HG03095 (cell line): ENCODE measurements at regions not wholly inside any gene's neighbourhood (a gene's known extent, or its start where the extent isn't known, plus 50 kb on each side); places are given as distances from the start of the nearest gene placed in this dataset.

ENCODE experiments used
- ATAC-seq: cut with Tn5 transposase; IDR thresholded peaks from one replicate; pipeline ENCODE4 v1.9.1; 2021; ENCODE audit warnings: moderate library complexity; ENCODE audit not compliant: unreplicated experiment

DNA sequence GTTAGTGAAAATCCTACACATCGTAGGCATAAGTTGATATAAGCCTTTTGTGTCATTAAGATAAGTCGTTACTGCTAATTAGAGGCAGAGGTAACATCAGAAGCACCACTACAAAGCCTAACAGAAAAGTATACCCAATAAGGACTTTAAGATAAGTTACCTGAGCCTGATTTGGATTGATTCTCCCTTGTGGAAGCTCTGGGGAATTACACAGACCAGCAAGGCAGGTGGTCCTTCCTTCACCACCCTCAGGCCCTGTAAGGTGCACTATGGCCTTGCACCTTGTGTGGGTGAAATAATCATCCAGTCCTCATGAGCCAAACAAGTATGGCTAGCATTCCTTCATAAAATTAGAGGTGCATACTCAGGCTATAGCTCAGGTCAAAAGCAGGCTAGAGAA lies 166.7 kb upstream of the CHRM3 start:
- no peak for ATAC-seq

DNA sequence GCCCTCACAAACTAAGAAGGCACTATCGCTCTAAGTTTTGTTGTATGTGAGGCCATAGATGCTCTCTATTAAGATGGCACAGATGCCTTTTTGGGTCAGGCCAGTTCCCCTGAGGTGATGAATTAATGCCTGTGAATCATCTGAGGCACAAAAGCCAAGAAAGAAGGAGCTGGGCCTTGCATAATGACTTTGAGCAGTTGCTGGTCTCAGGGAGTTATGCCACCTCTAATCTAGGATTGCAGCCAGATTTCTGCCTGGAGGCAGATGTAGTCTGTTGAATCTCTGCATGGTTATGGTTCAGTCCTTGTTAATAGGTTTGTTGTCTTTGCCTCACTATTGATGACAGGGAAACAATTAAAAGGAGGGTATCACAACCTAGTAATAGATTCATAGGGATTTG lies 168.1 kb upstream of the CHRM3 start:
- ATAC-seq, result no peak

DNA sequence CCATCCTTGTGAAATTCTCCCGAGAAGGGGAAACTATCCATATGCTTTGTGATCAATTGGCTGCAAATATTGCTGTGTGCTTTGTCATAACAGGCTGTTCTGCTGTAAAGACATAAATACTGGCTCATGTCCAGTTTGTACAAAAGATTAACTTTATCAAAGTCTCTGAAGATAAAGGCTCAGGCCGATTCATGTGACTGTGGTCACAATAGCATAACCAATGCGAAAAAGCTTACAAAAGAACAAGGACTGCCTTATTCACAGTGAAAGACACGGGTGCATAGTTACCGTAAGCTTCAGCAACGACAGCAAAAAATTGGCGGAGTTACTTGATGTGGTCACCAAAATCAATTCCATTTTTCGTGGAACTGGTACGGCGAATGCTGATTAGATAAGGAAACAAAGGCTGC lies 173.6 kb upstream of the CHRM3 start:
- ATAC-seq, result no peak

DNA sequence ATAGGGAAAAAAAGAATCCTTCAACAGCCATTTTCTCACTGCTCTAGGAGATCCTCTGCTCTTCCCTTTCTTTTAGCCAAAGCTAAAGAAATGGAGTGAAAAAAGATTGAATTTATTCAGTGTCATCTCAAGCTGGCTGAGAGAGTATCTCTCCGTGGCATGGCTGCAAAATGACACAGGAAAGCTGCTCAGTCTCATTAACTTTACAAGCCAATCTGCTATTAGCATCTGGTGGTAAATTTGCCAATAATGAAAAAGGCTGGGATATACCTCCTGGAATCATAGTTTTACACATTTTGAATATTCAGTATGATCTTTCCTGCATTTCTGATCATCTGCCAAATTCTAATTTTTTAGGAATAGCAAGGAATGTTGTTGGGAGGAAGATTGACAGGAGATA lies 176.8 kb upstream of the CHRM3 start:
- no peak for ATAC-seq

DNA sequence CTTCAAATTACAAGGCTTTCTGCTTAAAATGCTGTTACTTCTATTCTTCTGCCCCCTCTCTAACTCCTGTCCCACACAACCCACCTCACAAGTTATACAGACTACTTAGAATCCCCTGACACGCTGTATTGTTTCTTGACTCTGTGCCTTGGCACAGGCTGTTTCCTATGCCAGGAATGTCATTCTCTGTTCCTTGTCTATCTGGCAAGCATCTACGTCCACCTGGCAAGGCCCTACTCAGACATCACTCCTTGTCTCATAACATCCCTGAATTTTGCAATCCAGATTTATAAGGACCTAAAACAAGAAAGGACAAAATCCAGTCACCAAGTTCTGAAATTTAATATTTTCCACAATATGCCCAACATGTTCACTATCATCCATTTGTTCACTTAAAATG lies 182.0 kb upstream of the CHRM3 start:
- no peak for ATAC-seq

DNA sequence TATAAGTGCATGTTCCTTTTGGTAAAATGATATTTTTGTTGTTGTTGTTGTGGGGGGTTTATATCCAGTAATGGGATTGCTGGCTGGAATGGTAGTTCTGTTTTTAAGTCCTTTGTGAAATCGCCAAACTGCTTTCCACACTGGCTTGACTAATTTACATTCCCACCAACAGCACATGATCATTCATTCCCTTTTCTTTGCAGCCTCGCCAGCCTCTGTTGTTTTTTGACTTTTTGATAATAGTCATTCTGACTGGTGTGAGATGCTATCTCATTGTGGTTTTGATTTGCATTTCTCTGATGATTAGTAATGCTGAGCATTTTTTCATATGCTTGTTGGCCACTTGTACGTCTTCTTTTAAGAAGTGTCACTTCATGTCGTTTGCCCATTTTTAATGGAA lies 188.5 kb upstream of the CHRM3 start:
- ATAC-seq, result no peak

DNA sequence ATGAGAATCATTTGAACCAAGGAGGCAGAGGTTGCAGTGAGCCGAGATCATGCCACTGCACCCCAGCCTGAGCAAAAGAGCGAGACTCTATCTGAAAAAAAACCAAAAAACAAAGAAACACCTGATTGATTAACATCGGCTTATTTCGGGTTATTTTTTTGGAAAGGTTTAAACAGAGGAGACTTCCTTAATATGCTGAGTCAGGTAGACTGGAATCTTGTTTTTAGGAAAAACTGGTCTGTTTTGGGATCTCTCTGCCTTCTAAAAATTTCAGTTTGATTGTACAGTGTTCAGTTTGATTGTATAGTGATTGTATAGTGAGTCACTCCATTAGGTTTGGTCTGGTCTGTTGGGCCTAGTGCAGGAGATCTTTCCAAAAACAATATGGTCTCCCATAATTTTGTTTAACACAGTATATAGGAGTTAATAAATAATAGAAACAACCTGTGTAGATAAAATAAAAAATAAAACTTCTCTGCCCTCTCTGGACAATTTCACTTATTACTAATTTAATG lies 196.3 kb upstream of the CHRM3 start:
- no peak for ATAC-seq

DNA sequence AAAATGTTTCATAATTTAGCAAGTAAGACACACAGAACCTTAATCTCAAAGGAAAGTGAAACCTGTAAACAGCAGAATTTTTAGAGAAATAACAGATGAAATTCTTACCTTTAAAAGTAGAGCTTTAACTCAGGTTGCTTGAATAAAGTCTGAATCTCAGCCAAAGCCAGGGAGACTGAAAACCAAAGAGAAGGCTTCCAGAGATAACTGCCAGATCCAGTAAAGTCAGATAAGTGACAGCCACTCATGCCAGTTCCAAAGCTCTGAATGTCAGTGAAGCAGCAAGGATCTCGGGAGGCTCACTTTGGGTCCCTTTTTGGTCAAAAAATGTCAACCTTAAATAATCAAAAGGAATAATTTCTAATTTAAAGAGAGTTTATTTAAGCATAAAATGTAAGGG lies 199.9 kb upstream of the CHRM3 start:
- ATAC-seq, result no peak

DNA sequence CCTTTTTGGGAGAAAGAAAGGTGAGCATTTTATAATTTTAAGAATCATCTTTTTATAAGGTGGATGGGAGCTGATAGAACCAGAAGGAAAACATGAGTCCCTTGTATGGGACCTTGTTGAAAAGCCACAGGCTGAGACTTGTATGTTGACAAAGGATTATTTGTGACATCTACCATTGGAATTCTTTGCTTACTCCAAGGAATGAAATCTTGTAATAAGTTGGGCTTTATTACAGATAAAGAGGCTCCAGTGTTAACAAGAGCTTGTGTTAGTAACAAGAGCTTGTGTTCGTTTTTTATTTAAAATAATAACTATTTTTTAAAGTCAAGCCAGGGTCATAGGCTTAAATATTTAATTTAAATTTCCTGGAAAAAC lies 201.1 kb upstream of the CHRM3 start:
- ATAC-seq, result no peak

DNA sequence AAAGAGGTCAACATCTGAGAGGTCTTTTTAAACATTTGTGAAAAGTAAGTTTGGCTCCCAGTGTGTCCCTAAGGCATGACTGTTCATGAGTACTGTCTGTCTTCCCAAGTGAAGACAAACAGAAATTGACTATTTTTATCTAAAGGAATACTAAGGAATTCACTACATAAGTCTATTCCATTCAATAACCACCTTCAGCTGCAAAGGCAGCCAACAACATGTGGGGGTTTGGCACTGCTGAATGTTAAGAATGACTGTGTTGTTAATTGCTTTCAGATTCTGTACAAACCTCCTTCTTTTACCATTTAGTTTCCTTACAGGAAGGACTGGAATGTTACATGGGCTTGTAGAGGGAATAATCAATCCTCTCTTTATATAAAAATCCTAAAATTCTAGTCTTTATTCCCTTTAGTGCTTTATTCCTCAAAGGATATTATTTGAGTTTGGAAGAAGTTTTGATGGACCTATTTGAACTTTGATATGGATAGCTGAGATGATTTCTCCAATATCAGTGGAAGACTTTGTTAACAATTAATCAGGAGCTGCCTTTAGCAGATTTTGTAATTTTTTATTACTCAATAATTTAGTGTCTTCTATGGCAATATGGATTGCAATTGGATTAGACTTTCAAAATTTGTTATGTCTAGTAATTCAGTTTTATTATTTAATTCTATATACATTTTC lies 201.7 kb upstream of the CHRM3 start:
- no peak for ATAC-seq

DNA sequence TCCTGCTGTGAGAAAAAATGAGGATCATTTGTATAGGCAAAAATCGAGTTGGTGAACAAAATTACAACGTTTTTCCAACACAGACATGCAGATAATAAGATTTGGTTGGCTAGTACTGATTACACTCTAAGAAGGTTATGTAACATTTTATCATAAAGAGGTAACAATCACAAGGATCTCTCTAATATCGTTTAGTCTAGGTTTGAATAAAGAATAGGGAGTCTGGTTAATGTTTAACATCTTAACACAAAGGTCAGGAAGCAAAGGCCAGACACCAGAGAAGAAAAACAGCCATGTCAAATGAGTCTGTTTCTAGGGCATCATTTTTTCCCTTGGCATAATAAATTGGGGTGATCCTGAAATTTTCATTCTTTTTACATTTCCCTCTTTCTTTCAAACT lies 207.4 kb upstream of the CHRM3 start:
- no peak for ATAC-seq

DNA sequence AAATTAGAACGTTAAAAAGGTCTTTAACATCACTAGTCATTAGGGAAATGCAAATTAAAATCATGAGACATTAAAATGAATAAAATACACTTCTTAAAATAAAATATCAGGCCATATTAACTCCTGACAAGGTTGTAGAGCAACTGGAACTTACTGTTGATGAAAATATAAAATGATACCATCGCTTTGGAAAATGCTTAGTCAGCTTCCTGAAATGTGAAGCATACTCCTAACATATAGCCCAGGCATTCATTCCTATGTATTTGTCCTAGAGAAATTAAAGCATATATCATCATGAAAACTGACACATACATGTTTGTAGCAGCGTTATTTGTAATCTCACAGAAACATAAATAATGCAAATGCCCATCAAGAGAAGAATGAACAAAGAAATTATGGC lies 211.5 kb upstream of the CHRM3 start:
- no peak for ATAC-seq

DNA sequence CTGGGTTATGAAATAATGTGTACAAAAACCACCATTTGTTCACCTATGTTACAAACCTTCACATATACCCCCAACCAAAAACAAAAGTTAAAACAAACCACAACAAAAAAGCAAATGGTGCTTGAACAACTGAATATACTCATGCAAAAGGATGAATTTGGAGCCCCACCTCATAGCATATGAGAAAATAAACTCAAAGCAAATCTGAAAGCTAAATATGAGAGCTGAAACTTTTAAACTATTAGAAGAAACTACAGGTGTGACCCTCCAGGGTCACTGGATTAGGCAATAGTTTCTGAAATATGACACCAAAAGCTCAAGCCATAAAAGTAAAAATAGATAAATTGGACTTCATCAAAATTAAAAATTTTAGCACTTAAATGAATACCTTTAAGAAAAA lies 215.5 kb upstream of the CHRM3 start:
- no peak for ATAC-seq

DNA sequence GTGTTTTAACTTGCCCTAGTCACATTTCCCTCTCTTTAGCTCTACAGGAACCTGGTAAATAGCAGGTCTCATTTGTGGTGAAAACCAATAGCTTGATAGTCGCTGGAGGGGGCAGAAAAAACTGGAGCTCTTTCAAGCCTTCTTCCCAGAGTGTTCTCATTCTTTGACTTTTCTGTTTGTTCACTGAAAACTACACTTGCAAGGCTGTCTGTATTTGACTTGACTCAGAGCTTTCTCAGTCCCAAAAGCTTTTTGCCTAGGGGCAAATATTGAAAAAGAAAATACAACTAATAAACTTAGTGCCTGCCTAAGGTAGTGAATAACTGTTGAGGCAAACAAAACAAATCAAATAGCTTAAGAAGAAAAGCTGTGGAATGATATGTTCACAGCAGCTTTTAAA lies 217.1 kb upstream of the CHRM3 start:
- no peak for ATAC-seq

DNA sequence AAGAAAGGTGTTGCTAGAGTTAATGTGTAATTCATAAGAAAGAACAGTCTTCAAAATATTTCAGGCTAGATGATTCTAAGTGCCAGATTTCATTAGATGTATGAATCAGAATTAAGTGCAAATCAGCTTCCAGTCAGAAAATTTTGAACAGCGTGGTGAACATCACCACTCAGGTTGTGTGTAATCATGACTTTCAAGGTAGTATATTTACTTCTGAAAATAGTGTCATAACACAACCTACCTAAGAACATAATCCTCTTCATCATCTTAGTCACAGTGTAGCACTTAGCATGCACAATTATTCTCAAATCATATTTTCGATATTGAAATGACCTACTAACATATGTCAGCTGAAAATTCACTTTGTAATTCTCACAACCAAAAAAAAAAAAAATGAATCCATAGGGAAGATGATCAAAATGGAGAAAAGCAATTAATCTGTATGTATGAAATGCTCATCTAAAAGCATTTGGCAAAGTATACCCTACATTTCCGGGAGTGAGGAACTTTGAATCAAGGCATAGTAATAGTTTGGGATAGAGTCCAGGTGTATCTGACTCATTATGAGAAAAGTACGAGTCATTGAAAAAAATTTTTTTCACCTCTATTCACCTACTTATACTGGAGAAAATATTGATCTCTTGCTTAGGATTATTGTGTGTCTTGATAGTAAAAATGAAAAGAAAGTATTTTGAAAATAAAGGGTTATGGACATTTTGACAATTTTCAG lies 221.8 kb upstream of the CHRM3 start:
- no peak for ATAC-seq

DNA sequence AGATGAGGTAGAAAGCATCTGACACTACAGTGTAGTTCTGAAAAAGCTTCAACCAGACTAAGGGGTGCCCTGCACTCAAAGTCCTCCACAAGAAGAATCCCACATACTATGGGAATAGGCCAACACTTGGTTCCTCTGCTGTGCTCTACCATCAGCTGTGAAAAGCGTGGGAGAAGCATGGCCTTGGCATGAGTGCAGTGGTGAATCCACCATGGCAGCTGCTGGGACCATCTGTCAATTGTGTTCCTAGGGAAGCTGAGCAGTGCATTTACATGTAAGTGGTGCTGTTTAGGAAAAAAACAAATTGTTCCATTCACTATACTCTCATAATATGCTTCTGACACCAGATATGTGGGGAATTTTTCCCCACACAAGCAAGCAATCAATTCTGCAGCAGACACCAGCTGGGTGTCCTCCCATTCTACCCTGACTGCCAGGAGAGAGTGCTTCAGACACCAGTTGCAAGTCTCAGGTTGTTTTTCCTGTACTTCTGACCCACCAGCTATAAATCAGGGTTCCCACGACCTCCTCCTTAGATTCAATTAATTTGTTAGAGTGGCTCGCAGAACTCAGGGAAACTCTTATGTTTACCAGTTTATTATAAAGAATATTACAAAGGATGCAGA lies 230.8 kb upstream of the CHRM3 start:
- ATAC-seq, result no peak

DNA sequence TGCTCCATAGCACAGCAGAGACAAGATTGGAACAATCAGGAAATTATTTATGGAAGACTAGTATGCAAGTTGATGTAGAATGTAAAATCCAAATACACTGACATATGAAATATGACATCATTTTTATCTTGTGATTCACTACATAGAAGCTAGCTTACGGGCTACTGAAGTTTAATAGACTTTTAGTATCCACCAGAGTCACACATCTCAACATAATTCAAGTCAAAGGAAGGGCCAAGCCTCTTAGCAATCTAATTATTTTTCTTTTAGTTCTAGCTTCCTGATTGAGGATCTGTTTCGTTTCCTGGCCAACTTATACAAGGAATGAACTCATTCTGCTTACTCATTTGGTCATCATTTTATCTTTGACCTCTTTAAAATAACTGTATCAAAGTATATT lies 234.4 kb upstream of the CHRM3 start:
- no peak for ATAC-seq

DNA sequence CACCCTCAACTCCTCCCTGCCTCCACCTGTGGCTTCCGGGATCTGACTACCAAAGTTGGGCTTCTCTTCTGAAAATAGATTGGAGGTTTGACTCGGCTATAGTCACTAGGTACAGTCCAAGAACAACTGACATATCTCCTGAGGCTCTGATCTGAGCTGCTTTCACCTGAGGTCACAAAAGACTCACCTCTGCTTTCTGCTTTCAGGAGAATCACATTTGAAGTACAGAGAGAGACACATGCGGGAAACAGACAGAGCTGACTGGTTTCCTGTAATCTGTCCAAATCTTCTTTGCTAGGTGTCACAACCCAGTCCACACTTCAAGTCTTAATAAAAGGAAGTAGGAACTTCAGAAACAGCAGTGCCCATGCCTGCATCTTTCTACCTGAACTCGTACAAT lies 245.4 kb upstream of the CHRM3 start:
- ATAC-seq, result no peak

DNA sequence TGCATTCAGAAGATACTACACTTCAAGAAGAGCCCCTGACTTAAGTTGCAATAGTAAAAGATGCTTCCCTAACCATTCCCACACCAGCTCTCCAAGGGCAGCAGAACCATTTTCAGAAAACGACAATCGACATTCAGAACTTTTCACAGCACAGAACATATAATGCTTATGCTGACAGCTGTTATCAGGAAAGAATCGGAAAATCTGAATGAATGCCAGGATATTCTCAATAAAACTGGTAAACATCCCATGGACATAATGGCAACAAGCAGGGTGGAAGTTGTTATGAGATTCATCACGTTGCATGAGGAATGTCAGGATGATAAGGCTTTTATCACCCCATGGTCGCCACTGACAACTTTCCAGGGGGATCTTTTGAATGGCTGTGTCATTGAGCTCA lies 246.6 kb upstream of the CHRM3 start:
- ATAC-seq, result no peak

DNA sequence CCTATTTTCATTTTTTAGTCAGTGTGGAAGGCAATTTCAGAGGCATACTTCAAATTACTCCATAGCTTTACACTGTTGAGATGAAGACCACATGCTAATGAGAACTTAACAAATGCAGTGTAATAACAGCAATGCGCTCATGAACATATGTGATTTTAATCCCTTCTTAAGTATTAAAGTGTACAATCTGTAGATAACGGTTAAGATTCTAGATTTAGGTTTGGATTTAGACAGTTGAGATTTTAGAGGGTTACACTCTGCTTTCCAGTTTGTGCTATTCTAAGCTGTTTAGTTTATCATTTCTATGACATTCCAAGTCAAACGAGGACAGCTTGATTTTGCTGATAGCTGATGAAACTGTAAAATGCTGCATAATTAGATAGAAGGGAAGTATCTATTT lies 257.8 kb upstream of the CHRM3 start:
- no peak for ATAC-seq

DNA sequence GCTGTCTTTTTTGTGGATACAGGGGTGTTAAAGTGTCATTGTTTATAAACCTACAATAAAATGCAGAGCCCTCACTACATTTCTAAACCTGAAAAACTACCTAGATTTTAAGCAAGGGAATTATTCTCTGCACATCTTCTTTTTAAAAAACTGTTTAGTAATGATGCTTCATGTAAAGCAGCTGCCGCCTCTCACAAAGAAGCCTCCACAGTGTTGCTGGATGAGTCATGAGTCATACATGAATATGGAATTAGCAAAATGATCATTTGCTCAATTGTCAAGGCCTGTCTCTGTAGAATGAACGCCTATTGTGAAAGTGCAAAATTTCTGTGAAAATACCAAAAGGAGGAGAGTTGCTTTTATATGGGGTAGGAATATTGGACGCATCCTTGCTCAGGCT lies 259.5 kb upstream of the CHRM3 start:
- ATAC-seq, result no peak

DNA sequence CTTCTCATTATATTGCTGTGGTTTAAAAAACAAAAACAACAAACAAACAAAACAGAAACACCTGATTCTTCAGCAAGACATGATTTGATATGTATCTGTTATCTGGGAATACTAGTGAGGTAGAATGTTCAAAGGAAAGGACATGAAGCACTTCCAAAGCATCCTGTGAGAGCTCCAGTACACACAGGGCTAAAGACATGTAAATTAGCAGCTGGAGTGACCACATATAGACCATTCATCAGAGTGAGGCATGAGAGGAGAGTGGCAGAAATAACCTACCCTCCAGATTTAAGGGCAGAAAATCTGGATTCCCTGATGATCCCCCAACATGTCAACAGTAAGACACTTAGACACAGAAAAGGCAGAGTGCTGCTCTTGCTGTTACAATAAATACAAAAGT lies 260.5 kb upstream of the CHRM3 start:
- no peak for ATAC-seq
